Activated naive CD8-positive, alpha-beta T cell treated with anti-CD3 and anti-CD28 coated beads, Interleukin-2, amount 10 ng/mL, durations not matched to agents 7 days and 5 days (primary cell): ENCODE measurements at regions not wholly inside any gene's neighbourhood (a gene's known extent, or its start where the extent isn't known, plus 50 kb on each side); places are given as distances from the start of the nearest gene placed in this dataset.
"Not testable (repeated sequence)": the region's sequence is repeated elsewhere in the genome, so short reads cannot be mapped to it uniquely, and the experiment has no call there.

ENCODE experiments used
- ATAC-seq: fragments of 150-1000 bp; cut with Tn5 transposase; one replicate; pipeline ENCODE4 v1.10.0; 2021; ENCODE audit warnings: low read depth, moderate library complexity
- POLR2A ChIA-PET: fragments of 350-600 bp; sonication (Branson Sonifier 250); formaldehyde crosslinking; loops from one replicate; lab custom pipeline; 2021; ENCODE audit warnings: antibody characterized with exemption; lab: Charles Lee
- DNase-seq: peaks from one replicate; pipeline ENCODE4 v3.0.0; 2021
- H3K27ac Mint-ChIP-seq: one replicate; pipeline ENCODE4 v1.8.0; 2022; ENCODE audit warnings: mild to moderate bottlenecking, mixed read lengths
- H3K27me3 Mint-ChIP-seq: one replicate; pipeline ENCODE4 v1.8.0; 2022; ENCODE audit warnings: mild to moderate bottlenecking, moderate library complexity, mixed read lengths
- H3K36me3 Mint-ChIP-seq: one replicate; pipeline ENCODE4 v1.8.0; 2021; ENCODE audit warnings: mild to moderate bottlenecking, mixed read lengths
- H3K4me1 Mint-ChIP-seq: one replicate; pipeline ENCODE4 v1.8.0; 2021; ENCODE audit warnings: mixed read lengths
- H3K4me3 Mint-ChIP-seq: one replicate; pipeline ENCODE4 v1.8.0; 2022; ENCODE audit warnings: mild to moderate bottlenecking, moderate library complexity, mixed read lengths
- H3K9me3 Mint-ChIP-seq: one replicate; pipeline ENCODE4 v1.8.0; 2021; ENCODE audit warnings: mixed read lengths

DNA sequence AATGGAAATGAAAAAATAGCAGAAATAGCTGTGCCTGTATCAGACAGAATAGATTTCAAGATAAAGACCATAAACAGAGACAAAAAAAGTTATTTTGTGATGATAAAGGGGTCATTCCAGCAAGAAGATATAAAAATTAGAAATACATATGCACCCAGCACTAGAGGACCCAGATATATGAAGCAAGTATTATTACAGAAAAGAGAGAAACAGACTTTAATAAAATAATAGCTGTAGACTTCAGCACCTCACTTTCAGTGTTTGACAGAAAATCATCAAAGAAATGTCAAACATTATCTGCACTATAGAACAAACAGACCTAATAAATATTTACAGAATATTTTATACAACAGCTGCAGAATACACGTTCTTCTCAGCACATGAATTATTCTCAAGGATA lies 783.7 kb downstream of the PLOD2 start:
- Mint-ChIP-seq H3K27me3 (no peaks in the 10 kb centered on the region), H3K36me3 (no peaks in the 10 kb centered on the region), H3K4me3 (no peak overlapping the region), H3K27ac (no peak overlapping the region), H3K9me3 (no peaks in the 10 kb centered on the region), H3K4me1 (no peaks in the 10 kb centered on the region)
- ATAC-seq, result no peak
- DNase-seq, result no peak
- POLR2A ChIA-PET, result no interaction called here

DNA sequence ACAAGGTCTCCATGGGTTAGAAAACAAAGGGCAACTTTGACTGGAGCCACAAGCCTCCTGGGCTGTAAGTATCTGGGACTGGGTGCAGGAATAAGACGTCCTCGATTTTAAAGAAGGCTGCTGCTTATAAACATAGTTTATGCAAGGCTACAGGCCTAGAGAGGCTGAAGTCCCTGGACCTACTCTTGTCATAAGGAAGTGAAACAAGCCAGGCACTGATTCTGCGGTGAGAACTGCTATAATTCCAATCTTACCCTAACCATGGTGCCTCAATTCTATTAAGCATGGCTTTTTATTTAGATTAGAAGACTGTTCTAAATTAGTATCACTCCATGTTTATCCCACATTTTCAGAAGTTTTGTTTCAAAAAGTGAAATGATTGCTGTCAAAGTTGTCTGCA lies 777.6 kb downstream of the PLOD2 start:
- Mint-ChIP-seq H3K36me3 (no peaks in the 10 kb centered on the region), H3K4me1 (no peaks in the 10 kb centered on the region)
- no peak for DNase-seq

GRCh38 chr3:145384307-145384706 lies 776.7 kb downstream of the PLOD2 start:
- Mint-ChIP-seq H3K9me3 (peaks cover 3% of the 10 kb centered on the region), H3K36me3 (no peaks in the 10 kb centered on the region), H3K4me1 (no peaks in the 10 kb centered on the region), H3K27me3 (no peaks in the 10 kb centered on the region), H3K27ac (no peak overlapping the region), H3K4me3 (no peak overlapping the region)
- POLR2A ChIA-PET, result no interaction called here
- DNase-seq, result no peak
- ATAC-seq, result no peak

More for the DNA sequence above, 777.6 kb downstream of the PLOD2 start:
- POLR2A ChIA-PET, result no interaction called here
- Mint-ChIP-seq H3K27ac (no peak overlapping the region), H3K4me3 (no peak overlapping the region), H3K27me3 (no peaks in the 10 kb centered on the region), H3K9me3 (peaks cover 3% of the 10 kb centered on the region)
- ATAC-seq, result no peak

GRCh38 chr3:145387211-145387610 lies 773.8 kb downstream of the PLOD2 start:
- H3K27ac Mint-ChIP-seq, result no peak overlapping the region
- H3K4me3 Mint-ChIP-seq, result no peak overlapping the region
- H3K9me3 Mint-ChIP-seq, result peaks cover 4% of the 10 kb centered on the region

DNA sequence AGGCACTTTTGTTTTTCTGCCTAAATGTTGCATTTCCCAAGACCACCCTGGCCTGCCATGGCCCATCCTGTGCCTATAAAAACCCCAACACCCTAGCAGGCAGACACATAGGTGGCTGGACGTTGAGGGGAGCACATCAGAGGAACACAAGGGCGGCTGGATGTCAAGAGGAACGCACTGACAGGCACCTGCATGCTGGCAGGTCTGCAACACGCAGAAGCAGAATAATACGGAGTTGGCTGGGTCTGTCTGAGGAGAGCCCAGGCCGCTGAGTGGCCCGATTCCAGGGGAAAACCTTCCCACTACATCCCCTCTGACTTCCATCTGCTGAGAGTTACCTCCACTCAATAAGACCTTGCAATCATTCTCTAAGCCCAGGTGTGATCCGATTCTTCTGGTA lies 765.6 kb downstream of the PLOD2 start:
- Mint-ChIP-seq H3K4me3 (no peak overlapping the region), H3K27me3 (no peaks in the 10 kb centered on the region), H3K27ac (no peak overlapping the region), H3K4me1 (no peaks in the 10 kb centered on the region), H3K9me3 (peaks cover 2% of the 10 kb centered on the region), H3K36me3 (no peaks in the 10 kb centered on the region)
- ATAC-seq (no peak), DNase-seq (no peak)
- POLR2A ChIA-PET, result no interaction called here

More at GRCh38 chr3:145387211-145387610, 773.8 kb downstream of the PLOD2 start:
- H3K4me1 Mint-ChIP-seq, result no peaks in the 10 kb centered on the region
- no peaks in the 10 kb centered on the region for H3K36me3 Mint-ChIP-seq
- no peaks in the 10 kb centered on the region for H3K27me3 Mint-ChIP-seq
- DNase-seq, result no peak
- no peak for ATAC-seq
- POLR2A ChIA-PET, result no interaction called here

DNA sequence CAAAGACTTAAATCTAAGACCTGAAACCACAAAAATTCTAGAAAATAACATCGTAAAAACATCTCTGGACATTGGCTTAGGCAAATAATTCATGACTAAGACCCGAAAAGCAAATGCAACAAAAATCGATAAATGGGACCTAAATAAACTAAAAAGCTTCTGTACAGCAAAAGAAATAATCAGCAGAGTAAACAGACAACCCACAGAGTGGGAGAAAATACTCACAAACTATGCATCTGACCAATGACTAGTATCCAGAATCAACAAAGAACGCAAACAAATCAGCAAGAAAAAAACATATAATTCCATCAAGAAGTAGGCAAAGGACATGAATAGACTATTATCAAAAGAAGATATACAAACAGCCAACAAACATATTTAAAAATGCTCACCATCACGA lies 749.4 kb downstream of the PLOD2 start:
- POLR2A ChIA-PET, result no interaction called here
- Mint-ChIP-seq H3K4me3 (no peak overlapping the region), H3K27ac (no peak overlapping the region), H3K36me3 (no peaks in the 10 kb centered on the region), H3K4me1 (no peaks in the 10 kb centered on the region), H3K9me3 (peaks cover 3% of the 10 kb centered on the region), H3K27me3 (no peaks in the 10 kb centered on the region)
- no peak for DNase-seq
- ATAC-seq, result no peak

DNA sequence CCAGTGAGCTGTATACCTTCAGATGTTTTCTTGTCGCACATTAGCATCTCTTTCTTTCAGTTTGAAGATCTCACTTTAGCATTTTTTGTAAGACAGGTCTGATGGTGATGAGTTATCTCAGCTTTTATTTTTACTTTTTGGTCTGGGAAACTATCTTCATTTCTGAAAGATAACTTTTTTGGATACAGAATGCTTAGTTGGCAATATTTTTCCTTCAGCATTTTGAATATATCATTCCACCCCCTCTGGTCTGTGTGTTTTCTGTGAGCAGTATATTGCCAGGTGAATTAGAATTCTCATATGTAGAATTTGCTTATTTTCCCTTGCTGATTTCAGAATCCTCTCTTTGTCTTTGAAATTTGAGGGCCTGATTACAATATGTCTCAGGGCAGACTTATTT lies 743.3 kb downstream of the PLOD2 start:
- Mint-ChIP-seq H3K9me3 (peaks cover 4% of the 10 kb centered on the region), H3K4me1 (no peaks in the 10 kb centered on the region), H3K27ac (no peak overlapping the region), H3K4me3 (no peak overlapping the region), H3K27me3 (no peaks in the 10 kb centered on the region), H3K36me3 (no peaks in the 10 kb centered on the region)
- POLR2A ChIA-PET, result no interaction called here
- no peak for DNase-seq
- ATAC-seq, result no peak

DNA sequence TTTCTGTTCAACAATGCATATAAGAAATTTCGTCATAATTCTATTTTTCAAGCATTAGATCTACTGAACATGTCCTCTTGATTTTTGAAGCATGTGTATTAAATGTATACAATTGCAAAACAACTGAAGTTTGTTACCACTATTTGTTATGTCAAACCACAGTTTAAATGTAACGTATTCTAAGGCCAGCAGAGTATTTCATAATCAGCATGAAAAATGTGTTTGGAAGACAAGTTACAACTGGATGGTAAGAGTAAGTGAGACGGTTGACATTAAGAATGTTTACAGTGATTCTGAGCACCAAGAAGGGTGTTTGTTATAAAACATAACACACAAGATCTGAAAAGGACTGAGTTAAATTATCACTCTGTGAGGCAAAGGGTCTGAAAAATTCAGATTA lies 738.4 kb downstream of the PLOD2 start:
- Mint-ChIP-seq H3K4me1 (no peaks in the 10 kb centered on the region), H3K27ac (no peak overlapping the region), H3K27me3 (no peaks in the 10 kb centered on the region), H3K4me3 (no peak overlapping the region), H3K36me3 (no peaks in the 10 kb centered on the region), H3K9me3 (peaks cover 1% of the 10 kb centered on the region)
- DNase-seq, result no peak
- ATAC-seq, result no peak
- POLR2A ChIA-PET, result no interaction called here

DNA sequence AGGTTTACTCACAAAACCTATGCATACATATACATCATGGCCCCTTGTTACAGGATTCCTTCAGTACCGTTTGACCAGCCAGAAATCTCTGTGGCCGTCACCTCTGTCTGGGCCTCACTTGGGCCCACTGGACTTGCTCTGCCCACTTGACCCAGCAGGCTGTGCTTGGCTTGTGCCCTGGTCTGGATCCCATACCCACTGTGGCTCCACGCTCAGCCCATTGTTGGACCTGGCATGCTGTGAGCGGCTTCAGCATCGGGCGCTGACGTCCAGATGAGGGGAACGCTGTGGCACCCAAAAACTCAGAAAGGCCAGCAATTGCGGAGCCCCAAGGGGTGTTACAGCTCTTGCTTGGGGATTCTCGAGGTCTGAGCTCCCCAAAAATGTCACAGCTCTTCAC lies 733.6 kb downstream of the PLOD2 start:
- H3K4me1 Mint-ChIP-seq, result no peaks in the 10 kb centered on the region
- H3K27me3 Mint-ChIP-seq, result no peaks in the 10 kb centered on the region
- no peak for DNase-seq
- no peak for ATAC-seq
- H3K4me3 Mint-ChIP-seq, result no peak overlapping the region
- no peaks in the 10 kb centered on the region for H3K9me3 Mint-ChIP-seq
- H3K36me3 Mint-ChIP-seq, result no peaks in the 10 kb centered on the region
- POLR2A ChIA-PET, result no interaction called here
- no peak overlapping the region for H3K27ac Mint-ChIP-seq

- no peak for ATAC-seq
- H3K9me3 Mint-ChIP-seq, result no peaks in the 10 kb centered on the region
- no peaks in the 10 kb centered on the region for H3K27me3 Mint-ChIP-seq
- H3K4me1 Mint-ChIP-seq, result no peaks in the 10 kb centered on the region
- no peak for DNase-seq
- H3K27ac Mint-ChIP-seq, result no peak overlapping the region
- POLR2A ChIA-PET, result no interaction called here
- no peaks in the 10 kb centered on the region for H3K36me3 Mint-ChIP-seq
- no peak overlapping the region for H3K4me3 Mint-ChIP-seq
These were observed 731.4 kb downstream of the PLOD2 start for GRCh38 chr3:145429546-145429945.

DNA sequence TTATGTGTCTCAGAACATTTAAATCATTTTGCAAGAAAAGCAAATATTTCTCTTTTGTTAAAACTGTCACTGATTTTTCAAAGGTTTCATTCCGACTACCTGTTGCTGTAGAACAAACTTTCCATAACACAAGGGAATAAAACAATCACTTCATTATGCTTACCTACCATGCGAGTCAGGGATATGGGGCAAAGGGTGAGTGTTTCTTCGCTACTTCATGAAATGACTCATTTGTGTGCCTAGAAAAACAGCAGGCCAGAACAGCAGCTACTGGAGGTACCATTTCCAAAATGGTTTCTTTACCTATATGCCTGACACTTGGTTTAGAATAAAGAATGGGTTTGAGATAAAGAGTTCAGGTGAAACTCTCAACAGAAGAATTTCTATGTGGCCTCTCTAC lies 712.5 kb downstream of the PLOD2 start:
- no peaks in the 10 kb centered on the region for H3K4me1 Mint-ChIP-seq
- no peak for ATAC-seq
- DNase-seq, result no peak
- H3K4me3 Mint-ChIP-seq, result no peak overlapping the region
- no peaks in the 10 kb centered on the region for H3K36me3 Mint-ChIP-seq
- H3K9me3 Mint-ChIP-seq, result peaks cover 3% of the 10 kb centered on the region
- no peak overlapping the region for H3K27ac Mint-ChIP-seq
- POLR2A ChIA-PET, result no interaction called here
- H3K27me3 Mint-ChIP-seq, result no peaks in the 10 kb centered on the region

- Mint-ChIP-seq H3K4me3 (no peak overlapping the region), H3K27ac (no peak overlapping the region), H3K9me3 (peaks cover 1% of the 10 kb centered on the region), H3K4me1 (no peaks in the 10 kb centered on the region), H3K27me3 (no peaks in the 10 kb centered on the region), H3K36me3 (no peaks in the 10 kb centered on the region)
- DNase-seq (no peak), ATAC-seq (no peak)
- POLR2A ChIA-PET, result no interaction called here
These were observed 710.8 kb downstream of the PLOD2 start for GRCh38 chr3:145450018-145450682.

- no peaks in the 10 kb centered on the region for H3K9me3 Mint-ChIP-seq
- H3K4me1 Mint-ChIP-seq, result no peaks in the 10 kb centered on the region
- DNase-seq (no peak), ATAC-seq (no peak)
- POLR2A ChIA-PET, result no interaction called here
- H3K36me3 Mint-ChIP-seq, result no peaks in the 10 kb centered on the region
- no peaks in the 10 kb centered on the region for H3K27me3 Mint-ChIP-seq
- no peak overlapping the region for H3K27ac Mint-ChIP-seq
- no peak overlapping the region for H3K4me3 Mint-ChIP-seq
These were observed 703.0 kb downstream of the PLOD2 start for GRCh38 chr3:145457825-145458552.

DNA sequence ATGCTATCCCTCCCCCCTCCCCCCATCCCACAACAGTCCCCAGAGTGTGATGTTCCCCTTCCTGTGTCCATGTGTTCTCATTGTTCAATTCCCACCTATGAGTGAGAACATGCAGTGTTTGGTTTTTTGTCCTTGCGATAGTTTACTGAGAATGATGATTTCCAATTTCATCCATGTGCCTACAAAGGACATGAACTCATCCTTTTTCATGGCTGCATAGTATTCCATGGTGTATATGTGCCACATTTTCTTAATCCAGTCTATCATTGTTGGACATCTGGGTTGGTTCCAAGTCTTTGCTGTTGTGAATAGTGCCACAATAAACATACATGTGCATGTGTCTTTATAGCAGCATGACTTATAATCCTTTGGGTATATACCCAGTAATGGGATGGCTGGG lies 701.3 kb downstream of the PLOD2 start:
- ATAC-seq, POLR2A ChIA-PET, H3K9me3 Mint-ChIP-seq, H3K36me3 Mint-ChIP-seq, H3K4me1 Mint-ChIP-seq, H3K27me3 Mint-ChIP-seq, H3K27ac Mint-ChIP-seq, H3K4me3 Mint-ChIP-seq, DNase-seq: not testable (repeated sequence)
